ENCODE measurements at regions not wholly inside any gene's neighbourhood (a gene's known extent, or its start where the extent isn't known, plus 50 kb on each side); places are given as distances from the start of the nearest gene placed in this dataset.
"Not testable (repeated sequence)": the region's sequence is repeated elsewhere in the genome, so short reads cannot be mapped to it uniquely, and the experiment has no call there.

DNA sequence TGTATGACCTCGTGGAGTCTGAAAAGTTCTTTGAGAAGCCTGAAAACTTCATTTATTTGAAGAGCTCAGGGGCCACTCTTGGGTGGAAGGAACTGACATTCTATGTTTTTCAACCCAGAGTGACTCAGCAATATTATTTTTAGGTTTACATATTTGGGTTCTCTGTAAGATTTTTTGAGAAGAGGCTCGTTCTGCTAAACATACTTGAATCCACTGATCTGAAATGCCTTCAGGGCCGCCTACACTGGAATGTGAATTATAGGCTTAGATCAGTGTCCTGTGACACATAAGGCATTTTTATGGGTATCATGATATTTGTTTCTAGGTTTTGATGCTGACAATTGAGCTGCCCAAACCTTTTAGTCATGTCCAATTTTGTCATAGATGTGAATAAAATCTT, 86.2 kb downstream of the PSAT1 start:
- DNase-seq = no peak

GRCh38 chr9:78386348-78386747, 89.4 kb downstream of the PSAT1 start:
- no peak for DNase-seq

GRCh38 chr9:78386773-78387172, 89.8 kb downstream of the PSAT1 start:
- DNase-seq = no peak

- no peak for DNase-seq
Measured at GRCh38 chr9:78393340-78393739, 96.4 kb downstream of the PSAT1 start.

- no peak for DNase-seq
Measured at GRCh38 chr9:78393932-78394331, 97.0 kb downstream of the PSAT1 start.

DNA sequence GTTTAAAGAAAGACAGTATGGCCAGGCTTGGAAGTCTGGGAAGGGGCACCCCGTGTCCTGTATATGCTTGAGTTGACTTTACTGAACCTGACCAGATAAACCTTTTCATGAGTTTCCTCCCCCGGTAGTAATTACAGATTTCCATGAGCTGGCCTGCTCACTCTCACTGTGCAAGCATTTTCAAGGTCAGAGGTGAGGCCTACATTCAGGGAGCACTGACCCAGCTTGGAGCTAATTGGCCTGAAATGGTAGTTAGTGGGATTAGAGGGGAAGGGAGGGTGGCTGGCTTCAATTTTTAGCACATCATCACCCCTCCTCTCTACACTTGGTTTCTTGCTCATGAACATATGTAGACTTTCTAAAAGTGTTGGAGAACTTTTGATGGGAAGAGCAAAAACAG, 99.2 kb downstream of the PSAT1 start:
- DNase-seq = no peak

- no peak for DNase-seq
Measured at GRCh38 chr9:78397045-78397444, 100.1 kb downstream of the PSAT1 start.

- no peak for DNase-seq
Measured at GRCh38 chr9:78397454-78397853, 100.5 kb downstream of the PSAT1 start.

DNA sequence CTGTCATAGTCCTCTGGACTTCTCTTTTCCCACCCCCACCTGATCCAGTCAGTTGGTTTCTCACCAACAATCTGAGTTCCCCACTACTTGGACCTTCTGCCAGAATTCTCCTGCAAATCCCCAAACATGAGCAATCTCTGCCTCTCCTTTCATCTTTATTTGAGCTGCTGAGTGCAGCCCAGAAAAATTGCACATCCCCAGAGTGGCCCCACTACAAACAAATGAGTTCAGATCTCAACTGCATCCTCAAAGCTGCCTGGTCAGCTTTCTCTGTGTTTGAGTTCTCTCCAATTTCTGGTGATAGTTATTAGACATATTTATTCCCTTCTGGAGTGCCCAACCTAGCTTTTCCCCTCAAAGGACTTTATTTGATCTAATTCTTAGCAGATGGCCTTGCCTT, 102.2 kb downstream of the PSAT1 start:
- DNase-seq = no peak

DNA sequence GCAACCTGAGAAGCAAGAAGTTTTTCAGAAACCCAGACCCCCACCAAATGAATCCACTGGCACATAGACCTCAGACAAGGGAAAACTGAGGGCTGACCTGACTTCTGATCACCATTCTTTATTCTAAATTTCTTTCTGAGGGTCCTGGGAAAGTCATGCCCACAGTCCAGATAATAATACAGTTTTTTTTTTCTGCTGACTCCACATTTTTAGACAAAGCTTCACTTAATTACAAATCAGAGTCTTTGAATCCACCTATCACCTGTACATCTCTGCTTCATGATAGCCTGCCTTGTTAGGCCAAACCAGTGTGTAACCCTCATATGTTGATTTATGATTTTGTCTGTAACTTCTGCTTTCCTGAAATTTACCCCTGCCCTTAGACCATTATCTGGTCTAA, 103.6 kb downstream of the PSAT1 start:
- DNase-seq = no peak

DNA sequence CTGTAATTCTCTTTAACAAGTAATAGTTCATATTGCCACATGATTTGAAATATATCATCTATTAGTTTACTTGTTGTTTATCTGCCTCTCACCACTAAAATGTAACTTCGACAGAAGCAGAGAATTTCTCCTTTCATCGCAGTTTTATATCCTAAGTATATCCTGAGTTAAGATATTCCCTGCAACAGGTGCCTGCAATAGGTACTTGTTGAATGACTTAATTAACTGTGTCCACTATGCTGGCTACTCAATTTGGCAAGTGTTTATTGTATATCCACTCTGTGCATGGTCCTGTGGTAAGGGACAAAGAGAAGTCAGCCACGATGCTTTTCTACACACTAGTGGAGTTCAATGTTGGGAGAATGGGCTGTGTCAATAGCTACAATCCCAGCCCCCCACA, 108.5 kb downstream of the PSAT1 start:
- DNase-seq = no peak

- no peak for DNase-seq
Measured at GRCh38 chr9:78406146-78406545, 109.2 kb downstream of the PSAT1 start.

GRCh38 chr9:78406933-78407332, 110.0 kb downstream of the PSAT1 start:
- DNase-seq = no peak

GRCh38 chr9:78407636-78408312, 110.8 kb downstream of the PSAT1 start:
- no peak for DNase-seq

DNA sequence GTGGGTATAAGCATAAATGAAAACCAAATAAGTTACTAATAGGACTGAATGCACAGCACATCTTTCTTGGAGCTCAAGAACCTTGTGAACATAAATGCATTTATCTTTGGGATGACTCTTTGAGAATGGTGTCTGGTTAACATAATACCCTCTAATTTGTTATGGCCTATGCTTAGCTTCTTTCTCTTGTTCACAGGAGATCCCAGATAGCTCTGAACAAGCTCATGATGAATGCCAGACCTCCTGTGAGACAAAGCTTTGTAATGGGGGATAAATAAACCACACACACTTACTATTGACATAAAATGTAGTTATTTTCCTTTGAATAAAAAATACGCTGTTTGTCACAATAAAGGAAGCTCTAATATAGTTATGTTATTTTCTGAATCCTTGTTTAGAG, 111.5 kb downstream of the PSAT1 start:
- no peak for DNase-seq

DNA sequence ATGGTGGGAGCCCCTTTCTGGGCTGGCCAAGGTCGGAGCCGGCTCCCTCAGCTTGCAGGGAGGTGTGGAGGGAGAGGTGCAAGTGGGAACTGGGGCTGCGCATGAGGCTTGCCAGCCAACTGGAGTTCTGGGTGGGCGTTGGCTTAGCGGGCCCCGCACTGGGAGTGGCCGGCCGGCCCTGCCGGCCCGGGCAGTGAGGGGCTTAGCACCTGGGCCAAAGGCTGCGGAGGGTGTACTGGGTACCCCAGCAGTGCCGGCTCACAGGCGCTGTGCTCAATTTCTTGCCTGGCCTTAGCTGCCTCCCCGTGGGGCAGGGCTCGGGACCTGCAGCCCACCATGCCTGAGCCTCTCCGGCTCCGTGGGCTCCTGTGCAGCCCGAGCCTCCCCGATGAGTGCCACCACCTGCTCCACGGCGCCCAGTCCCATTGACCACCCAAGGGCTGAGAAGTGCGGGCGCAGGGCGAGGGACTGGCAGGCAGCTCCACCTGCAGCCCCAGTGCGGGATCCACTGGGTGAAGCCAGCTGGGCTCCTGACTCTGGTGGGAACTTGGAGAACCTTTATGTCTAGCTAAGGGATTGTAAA, 113.1 kb downstream of the PSAT1 start:
- DNase-seq = not testable (repeated sequence)

- no peak for DNase-seq
Measured at GRCh38 chr9:78422309-78422708, 125.4 kb downstream of the PSAT1 start.

- no peak for DNase-seq
Measured at GRCh38 chr9:78424299-78424698, 127.4 kb downstream of the PSAT1 start.

DNA sequence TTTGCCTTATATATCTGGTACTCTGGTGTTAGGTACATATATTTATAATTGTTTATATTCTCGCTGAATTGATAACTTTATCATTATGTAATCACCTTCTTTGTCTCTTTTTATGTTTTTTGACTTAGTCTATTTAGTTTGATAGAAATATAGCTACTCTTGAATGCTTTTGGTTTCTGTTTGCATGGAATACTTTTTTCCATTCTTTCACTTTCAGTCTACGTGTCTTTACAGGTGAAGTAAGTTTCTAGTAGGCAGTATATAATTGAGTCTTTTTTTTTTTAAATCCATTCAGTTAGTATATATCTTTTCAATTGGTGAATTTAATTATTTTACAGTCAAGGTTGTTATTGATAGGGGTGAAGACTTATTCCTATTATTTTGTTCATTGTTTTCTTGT, 131.7 kb downstream of the PSAT1 start:
- no peak for DNase-seq

- no peak for DNase-seq
Measured at GRCh38 chr9:78430387-78430786, 133.5 kb downstream of the PSAT1 start.

DNA sequence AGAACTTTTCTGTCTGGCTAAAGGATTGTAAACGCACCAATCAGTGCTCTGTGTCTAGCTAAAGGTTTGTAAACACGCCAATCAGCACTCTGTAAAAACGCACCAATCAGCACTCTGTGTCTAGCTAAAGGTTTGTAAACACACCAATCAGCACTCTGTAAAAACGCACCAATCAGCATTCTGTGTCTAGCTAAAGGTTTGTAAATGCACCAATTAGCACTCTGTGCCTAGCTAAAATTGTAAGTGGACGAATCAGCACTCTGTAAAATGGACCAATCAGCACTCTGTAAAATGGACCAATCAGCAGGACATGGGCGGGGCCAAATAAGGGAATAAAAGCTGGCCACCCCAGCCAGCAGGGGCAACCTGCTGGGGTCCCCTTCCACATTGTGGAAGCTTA, 134.1 kb downstream of the PSAT1 start:
- not testable (repeated sequence) for DNase-seq

DNA sequence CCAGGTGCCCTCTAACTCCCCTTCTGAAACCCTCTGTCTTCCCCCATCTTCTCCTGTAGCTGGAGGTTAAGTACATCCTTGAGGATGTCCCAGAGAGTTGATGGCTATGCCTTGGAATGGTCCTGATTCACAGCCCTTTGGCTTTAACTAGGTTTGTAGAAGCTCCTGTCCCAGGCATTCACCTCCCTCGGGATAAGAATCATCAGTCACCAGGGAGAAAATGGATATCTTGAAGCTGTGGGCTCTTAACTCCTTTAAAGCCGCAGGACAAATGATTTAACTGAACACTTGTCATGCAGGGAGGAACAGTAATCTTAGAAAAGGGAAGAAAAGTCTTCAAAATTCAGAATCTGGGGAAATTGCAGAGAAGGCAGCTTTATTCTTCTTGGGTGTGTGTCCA, 139.9 kb downstream of the PSAT1 start:
- no peak for DNase-seq

DNA sequence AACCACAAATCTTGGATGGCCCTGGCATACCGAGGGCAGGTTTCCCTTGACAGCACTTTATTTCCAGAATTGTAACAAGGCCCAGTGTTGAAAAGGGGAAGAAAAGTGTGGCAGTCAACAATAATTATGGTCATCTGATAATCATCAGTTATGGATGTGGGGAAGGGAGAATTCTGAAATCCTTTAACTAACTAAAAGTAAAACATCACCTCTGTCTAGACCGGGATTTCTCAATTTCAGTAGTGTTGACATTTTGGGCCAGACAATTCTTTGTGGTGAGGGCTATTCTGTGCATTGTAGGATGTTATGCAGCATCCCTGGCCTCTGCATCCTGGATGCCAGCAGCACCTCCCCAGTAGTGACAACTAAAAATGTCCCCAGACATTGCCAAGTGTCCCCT, 140.4 kb downstream of the PSAT1 start:
- DNase-seq = no peak

DNA sequence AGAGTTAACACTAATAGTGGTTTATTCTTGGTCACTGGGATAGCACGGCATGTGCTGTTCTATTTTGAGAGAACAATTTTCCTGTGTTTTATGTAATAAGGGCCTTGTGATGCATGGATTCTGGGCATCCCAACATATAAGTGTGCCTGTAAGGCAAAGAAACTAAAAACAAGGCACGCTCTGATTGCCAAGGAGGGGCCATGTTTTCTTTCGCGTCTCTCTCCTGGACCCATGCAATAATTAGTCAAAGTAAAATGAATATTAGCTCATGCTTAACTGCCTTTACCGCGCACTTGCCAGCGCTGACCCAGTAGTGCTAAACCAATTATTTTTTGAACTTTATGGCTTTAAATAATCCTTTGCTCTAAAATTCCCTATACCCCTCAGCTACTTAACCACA, 140.9 kb downstream of the PSAT1 start:
- DNase-seq = no peak

GRCh38 chr9:78438211-78438610, 141.3 kb downstream of the PSAT1 start:
- DNase-seq = no peak

All from stimulated activated CD4-positive, alpha-beta T cell treated with anti-CD3 and anti-CD28 coated beads, Interleukin-4, amount 100 ng/mL, for 1 hour (primary cell).